Endothelial cell of umbilical vein (primary cell): ENCODE measurements at regions not wholly inside any gene's neighbourhood (a gene's known extent, or its start where the extent isn't known, plus 50 kb on each side); places are given as distances from the start of the nearest gene placed in this dataset.

Experiments
- BruUV-seq: library from RNA; stranded (reverse); fragments of 400-500 nt; replicated peaks from 2 replicates; lab custom pipeline; 2021; lab: Mats Ljungman, UMichigan
- CTCF ChIA-PET: fragments of 300-600, 350-600 bp; sonication (Branson Sonifier 250); formaldehyde crosslinking; loops from one replicate; lab custom pipeline; 2021; ENCODE audit warnings: antibody characterized with exemption, inconsistent platforms; lab: Charles Lee
- POLR2A ChIA-PET: fragments of 300-600, 350-600 bp; sonication (Branson Sonifier 250); formaldehyde crosslinking; loops from one replicate; lab custom pipeline; 2021; ENCODE audit warnings: antibody characterized with exemption, inconsistent platforms; lab: Charles Lee
- DNase-seq: peaks from one replicate; pipeline ENCODE4 v3.0.0-alpha.2; 2011; ENCODE audit warnings: low read depth, low spot score
- FAIRE-seq: peaks from 2 replicates; lab custom pipeline; 2011; peaks lifted over from hg19 to GRCh38; lab: Jason Lieb, UNC
- H2AFZ ChIP-seq: 2 replicates; pipeline ENCODE4 v1.6.0; 2012; ENCODE audit warnings: low read depth, low read length, control low read depth, inconsistent platforms
- H3K27ac ChIP-seq: 2 replicates; pipeline ENCODE4 v1.5.1; 2011; ENCODE audit warnings: low read depth, mild to moderate bottlenecking, control low read depth, low read length, moderate library complexity; ENCODE audit not compliant: insufficient read depth
- H3K27me3 ChIP-seq, 2 experiments: 2 replicates each; pipeline versions ENCODE4 v1.6.0 to v1.6.1; 2011; ENCODE audit warnings: low read length in 2 of 2, mixed read lengths in 1 of 2; ENCODE audit not compliant: control insufficient read depth in 2 of 2, insufficient read depth in 2 of 2
- H3K36me3 ChIP-seq, 2 experiments: 2 replicates in 1 of 2; 3 replicates in 1 of 2; pipeline ENCODE4 v1.5.1; 2011; ENCODE audit warnings: low read length in 2 of 2, mild to moderate bottlenecking in 1 of 2, moderate library complexity in 1 of 2; ENCODE audit not compliant: control insufficient read depth in 2 of 2, insufficient read depth in 2 of 2; ENCODE audit errors: extremely low read depth in 1 of 2
- H3K4me1 ChIP-seq: 3 replicates; pipeline ENCODE4 v1.5.1; 2011; ENCODE audit warnings: mild to moderate bottlenecking, low read length; ENCODE audit not compliant: control insufficient read depth, insufficient read depth; ENCODE audit errors: extremely low read depth
- H3K4me2 ChIP-seq: 2 replicates; pipeline ENCODE4 v1.6.1; 2011; ENCODE audit warnings: low read length, control low read depth, mixed read lengths; ENCODE audit not compliant: insufficient read depth
- H3K4me3 ChIP-seq, 3 experiments: fragments of 200-600 bp in 1 of 3; sonication (generic), shearing (Covaris generic) in 1 of 3; replicated peaks in 1 of 3; 2 replicates each; pipeline ENCODE4 v1.5.1; 2011 to 2016; ENCODE audit warnings: control low read depth in 3 of 3, low read length in 3 of 3, mild to moderate bottlenecking in 2 of 3, inconsistent platforms in 1 of 3, low read depth in 1 of 3, moderate library complexity in 1 of 3; ENCODE audit not compliant: insufficient read depth in 1 of 3
- H3K79me2 ChIP-seq: 2 replicates; pipeline ENCODE4 v1.6.0; 2012; ENCODE audit warnings: low read length, inconsistent platforms; ENCODE audit not compliant: control insufficient read depth, insufficient read depth
- H3K9ac ChIP-seq: replicated peaks from 2 replicates; pipeline ENCODE3; 2011; ENCODE audit warnings: low read length, control low read depth; ENCODE audit not compliant: insufficient read depth; ENCODE audit errors: extremely low read depth
- H3K9me1 ChIP-seq: replicated peaks from 3 replicates; pipeline ENCODE4 v1.6.0; 2011; ENCODE audit warnings: mild to moderate bottlenecking, low read length; ENCODE audit not compliant: control insufficient read depth, insufficient read depth; ENCODE audit errors: extremely low read depth
- H3K9me3 ChIP-seq: replicated peaks from 2 replicates; pipeline ENCODE4 v1.5.1; 2012; ENCODE audit warnings: low read length, inconsistent platforms; ENCODE audit not compliant: control insufficient read depth, insufficient read depth
- H4K20me1 ChIP-seq: replicated peaks from 2 replicates; pipeline ENCODE3; 2011; ENCODE audit warnings: mild to moderate bottlenecking, low read length; ENCODE audit not compliant: control insufficient read depth, insufficient read depth; ENCODE audit errors: extremely low read depth
- CTCF ChIP-seq, 2 donors: IDR thresholded peaks; 1 replicate in 1 of 2; 2 replicates in 1 of 2; pipeline ENCODE4 v1.5.1; 2011; ENCODE audit warnings: low read length in 2 of 2, mild to moderate bottlenecking in 2 of 2, moderate library complexity in 2 of 2, control low read depth in 1 of 2, inconsistent platforms in 1 of 2, low read depth in 1 of 2; ENCODE audit not compliant: insufficient read depth in 1 of 2; ENCODE audit errors: extremely low read depth in 1 of 2
- EZH2 ChIP-seq: IDR thresholded peaks from 2 replicates; pipeline ENCODE4 v1.6.1; 2012; ENCODE audit warnings: borderline replicate concordance, low read depth, mild to moderate bottlenecking, moderate library complexity, low read length, inconsistent platforms; ENCODE audit not compliant: severe bottlenecking
- FOS ChIP-seq: IDR thresholded peaks from 2 replicates; pipeline ENCODE4 v1.6.1; 2011; ENCODE audit warnings: mild to moderate bottlenecking, low read length, moderate library complexity, borderline replicate concordance; ENCODE audit not compliant: insufficient read depth
- GATA2 ChIP-seq: IDR thresholded peaks from 2 replicates; pipeline ENCODE4 v1.7.0; 2011; ENCODE audit warnings: low read depth, mild to moderate bottlenecking, moderate library complexity, mixed read lengths, low read length; ENCODE audit not compliant: insufficient read length, insufficient read depth
- JUN ChIP-seq: IDR thresholded peaks from 2 replicates; pipeline ENCODE4 v1.6.1; 2011; ENCODE audit warnings: borderline replicate concordance, low read depth; ENCODE audit not compliant: insufficient read length, insufficient read depth
- MAX ChIP-seq: IDR thresholded peaks from 2 replicates; pipeline ENCODE4 v1.6.1; 2011; ENCODE audit not compliant: insufficient read depth, insufficient read length
- MYC ChIP-seq: IDR thresholded peaks from one replicate; pipeline ENCODE4 v1.6.1; 2011; ENCODE audit warnings: mild to moderate bottlenecking, low read depth, low read length
- POLR2A ChIP-seq: IDR thresholded peaks from 2 replicates; pipeline ENCODE4 v1.6.1; 2012; ENCODE audit warnings: low read depth, mild to moderate bottlenecking, control low read depth, low read length
- POLR2AphosphoS5 ChIP-seq: IDR thresholded peaks from 2 replicates; pipeline ENCODE4 v1.6.1; 2012; ENCODE audit warnings: low read depth, mild to moderate bottlenecking, control low read depth, low read length, moderate library complexity; ENCODE audit not compliant: insufficient read depth
- dilution Hi-C: fragments of 300-500 bp; cut with MboI; formaldehyde crosslinking; loops from one replicate; pipeline ENCODE4 v1.15.0; 2019; ENCODE audit warnings: low sequenced_read_pairs; ENCODE audit not compliant: extremely low pct_ligation_motif_present
- intact Hi-C: fragments of 100-400 bp; cut with micrococcal nuclease; formaldehyde crosslinking; loops from one replicate; pipeline ENCODE4 v1.10.0; 2022

GRCh38 chr20:43812216-43812615, 85.4 kb upstream of the GTSF1L start:
- no TSS peak for BruUV-seq
- intact Hi-C loops (no loop called here), dilution Hi-C loops (no loop called here)
- H3K27me3 ChIP-seq: no peaks in the 10 kb centered on the region
- H3K79me2 ChIP-seq: no peaks in the 10 kb centered on the region
- no peaks in the 10 kb centered on the region for H3K9me3 ChIP-seq
- no peaks in the 10 kb centered on the region for H3K36me3 ChIP-seq
- H3K27ac ChIP-seq: no peak overlapping the region
- no peaks in the 10 kb centered on the region for H3K9me1 ChIP-seq
- FAIRE-seq (no peak), DNase-seq (no peak)
- ChIA-PET POLR2A (no interaction called here), CTCF (no interaction called here)
- no peaks in the 10 kb centered on the region for H4K20me1 ChIP-seq
- H3K4me2 ChIP-seq: no peak overlapping the region
- TF ChIP-seq EZH2: no peak
- TF ChIP-seq POLR2AphosphoS5: no peak
- no peak for TF ChIP-seq POLR2A
- no peak for TF ChIP-seq CTCF (IDR thresholded peaks at IDR 0.05; ENCODE audit: extremely low read depth in 1 of 2, insufficient read depth in 1 of 2, low read depth in 1 of 2, low read length in 2 of 2)
- no peak for TF ChIP-seq GATA2
- no peak for TF ChIP-seq MAX
- TF ChIP-seq FOS: no peak
- TF ChIP-seq MYC: no peak
- TF ChIP-seq JUN: no peak
- H2AFZ ChIP-seq: no peak overlapping the region
- H3K4me1 ChIP-seq: no peaks in the 10 kb centered on the region
- no peak overlapping the region for H3K9ac ChIP-seq
- H3K4me3 ChIP-seq: no peak overlapping the region
